GM21515 (cell line): ENCODE measurements at regions not wholly inside any gene's neighbourhood (a gene's known extent, or its start where the extent isn't known, plus 50 kb on each side); places are given as distances from the start of the nearest gene placed in this dataset.
"Not testable (repeated sequence)": the region's sequence is repeated elsewhere in the genome, so short reads cannot be mapped to it uniquely, and the experiment has no call there.

Experiments
- ATAC-seq: cut with Tn5 transposase; IDR thresholded peaks from one replicate; pipeline ENCODE4 v1.9.1; 2021; ENCODE audit not compliant: unreplicated experiment

GRCh38 chr3:15983232-15983631, 185.5 kb upstream of the ANKRD28 start:
- no peak for ATAC-seq

DNA sequence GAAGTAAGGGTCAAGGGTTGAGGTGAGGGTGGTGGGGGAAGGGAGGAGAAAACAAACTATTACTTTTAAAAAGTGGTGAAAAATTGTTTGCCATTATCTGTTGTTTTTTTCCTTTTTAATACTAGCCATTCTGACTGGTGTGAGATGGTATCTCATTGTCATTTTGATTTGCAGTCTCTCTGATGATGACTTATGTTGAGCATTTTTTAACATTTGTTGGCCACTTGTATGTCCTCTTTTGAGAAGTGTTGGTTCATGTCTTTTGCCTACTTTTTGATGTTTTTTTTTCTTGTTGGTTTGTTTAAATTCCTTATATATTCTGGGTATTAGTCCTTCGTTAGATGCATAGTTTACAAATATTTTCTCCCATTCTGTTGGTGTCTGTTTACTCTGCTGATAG, 185.9 kb upstream of the ANKRD28 start:
- no peak for ATAC-seq

GRCh38 chr3:15989419-15989818, 185.1 kb upstream of the GALNT15 start:
- ATAC-seq = no peak

- not testable (repeated sequence) for ATAC-seq
Measured at GRCh38 chr3:15993660-15994059, 180.8 kb upstream of the GALNT15 start.

- ATAC-seq = not testable (repeated sequence)
Measured at GRCh38 chr3:15996496-15996895, 178.0 kb upstream of the GALNT15 start.

- ATAC-seq = no peak
Measured at GRCh38 chr3:15997274-15997943, 177.1 kb upstream of the GALNT15 start.

DNA sequence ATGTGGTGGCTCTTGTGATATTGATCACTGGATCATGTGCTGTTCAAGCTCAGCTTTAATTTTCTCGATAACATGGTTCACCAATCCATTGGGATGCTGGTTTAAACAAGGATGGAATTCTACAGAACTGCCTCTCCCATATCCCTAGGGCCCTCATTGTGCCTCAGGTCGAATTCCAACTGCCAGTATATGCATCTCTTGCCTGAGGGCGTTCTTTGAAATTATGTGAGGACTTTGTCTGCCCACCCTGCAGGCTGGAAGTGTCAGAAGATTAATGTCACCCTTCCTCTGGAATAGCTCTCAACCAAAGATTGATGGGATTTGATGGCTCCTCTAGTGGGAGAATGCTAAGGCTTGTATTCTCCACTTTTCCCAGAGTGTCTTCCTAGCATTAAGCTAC, 175.6 kb upstream of the GALNT15 start:
- ATAC-seq = no peak

GRCh38 chr3:16004812-16005211, 169.7 kb upstream of the GALNT15 start:
- ATAC-seq = no peak

DNA sequence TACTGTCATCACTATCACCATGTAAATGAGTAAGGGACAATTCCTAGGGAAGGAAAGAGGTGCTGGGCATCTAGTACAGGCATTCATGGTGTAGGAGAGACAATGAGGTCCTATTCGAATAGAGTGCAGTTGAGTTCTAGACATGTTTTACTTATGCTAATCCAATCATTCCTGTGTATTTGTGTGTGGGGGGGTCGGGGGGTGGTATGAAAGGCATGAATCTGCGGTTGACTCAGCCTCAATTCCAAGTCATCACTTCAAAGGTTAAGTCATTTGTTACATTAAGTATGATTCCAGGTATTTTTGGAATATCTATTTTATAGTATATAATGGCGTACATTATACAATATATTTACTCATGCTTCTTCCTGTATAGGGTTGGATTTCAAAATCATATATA, 163.1 kb upstream of the GALNT15 start:
- ATAC-seq = no peak

GRCh38 chr3:16012086-16012485, 162.4 kb upstream of the GALNT15 start:
- ATAC-seq = no peak

DNA sequence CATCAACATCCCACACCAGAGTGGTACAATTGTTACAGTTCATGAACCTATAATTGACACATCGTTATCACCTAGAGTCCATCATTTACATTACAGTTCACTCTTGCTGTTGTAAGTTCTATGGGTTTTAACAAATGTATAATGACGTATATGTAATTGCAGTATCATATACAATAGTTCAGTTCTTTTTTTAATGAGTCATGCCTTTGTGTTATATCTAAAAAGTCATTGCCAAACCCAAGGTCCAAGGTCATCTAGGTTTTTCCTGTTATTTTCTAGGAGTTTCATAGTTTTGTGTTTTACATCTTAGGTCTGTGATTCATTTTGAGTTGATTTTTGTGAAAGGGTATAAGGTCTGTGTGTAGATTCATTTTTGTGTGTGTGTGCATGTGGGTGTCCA, 160.9 kb upstream of the GALNT15 start:
- no peak for ATAC-seq

DNA sequence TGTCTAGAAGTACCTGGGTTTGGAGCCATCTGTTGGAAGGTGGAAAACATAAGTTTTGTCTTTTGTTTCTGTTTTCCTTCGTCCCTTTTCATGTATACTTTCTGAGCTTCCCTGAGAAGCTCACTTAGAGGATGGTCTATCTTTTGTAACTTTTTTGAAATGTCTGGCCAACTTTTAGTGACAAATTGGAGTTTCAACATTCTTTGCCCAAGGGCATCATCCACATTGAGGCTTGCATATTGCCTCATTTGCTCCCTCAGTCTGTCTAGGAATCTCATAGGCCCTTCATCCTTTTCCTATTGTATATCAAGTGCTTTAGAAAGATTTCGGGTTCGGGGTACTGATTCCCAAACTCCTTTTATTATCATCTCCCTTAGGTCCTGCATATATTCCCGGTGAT, 152.7 kb upstream of the GALNT15 start:
- not testable (repeated sequence) for ATAC-seq

DNA sequence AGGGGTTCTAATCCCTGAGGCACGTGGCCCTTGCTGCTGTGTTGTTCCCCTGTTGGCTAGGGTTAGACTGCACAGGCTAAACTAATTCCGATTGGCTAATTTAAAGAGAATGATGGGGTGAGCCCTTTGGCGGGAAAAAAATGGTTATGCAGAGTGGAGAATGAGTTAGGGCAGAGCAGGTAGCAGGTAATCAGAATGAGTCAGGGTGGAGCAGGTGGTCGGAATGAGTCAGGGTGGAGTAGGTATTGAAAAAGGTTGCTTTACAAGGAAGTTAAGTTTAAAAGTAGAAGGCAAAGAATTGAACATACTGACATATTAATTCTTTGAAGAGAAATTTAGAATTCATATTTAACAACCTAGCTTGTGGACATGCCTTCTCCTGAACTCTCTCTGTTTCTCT, 150.6 kb upstream of the GALNT15 start:
- not testable (repeated sequence) for ATAC-seq

DNA sequence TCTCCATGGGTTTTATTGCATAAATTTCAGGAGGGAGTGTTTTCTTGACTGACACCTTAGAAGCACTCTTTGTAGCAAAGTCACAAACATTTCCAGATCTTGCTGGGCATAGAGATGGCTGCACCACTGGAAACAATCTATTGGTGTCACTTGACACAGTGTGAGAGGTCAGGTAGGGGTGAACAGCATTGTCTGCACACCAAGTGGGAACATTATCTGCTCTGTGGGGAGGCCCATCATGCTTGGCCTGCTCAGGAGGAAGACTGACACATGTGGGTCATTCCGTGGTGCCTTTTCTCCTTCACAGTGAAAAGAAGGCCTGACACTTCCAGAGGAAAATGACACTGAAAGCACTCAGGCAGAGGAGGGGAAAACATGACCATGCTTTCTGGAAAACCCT, 149.9 kb upstream of the GALNT15 start:
- ATAC-seq = no peak

GRCh38 chr3:16026753-16027152, 147.7 kb upstream of the GALNT15 start:
- no peak for ATAC-seq

- no peak for ATAC-seq
Measured at GRCh38 chr3:16028604-16029003, 145.9 kb upstream of the GALNT15 start.

- ATAC-seq = no peak
Measured at GRCh38 chr3:16030342-16030741, 144.1 kb upstream of the GALNT15 start.

- ATAC-seq = no peak
Measured at GRCh38 chr3:16031434-16031833, 143.0 kb upstream of the GALNT15 start.

DNA sequence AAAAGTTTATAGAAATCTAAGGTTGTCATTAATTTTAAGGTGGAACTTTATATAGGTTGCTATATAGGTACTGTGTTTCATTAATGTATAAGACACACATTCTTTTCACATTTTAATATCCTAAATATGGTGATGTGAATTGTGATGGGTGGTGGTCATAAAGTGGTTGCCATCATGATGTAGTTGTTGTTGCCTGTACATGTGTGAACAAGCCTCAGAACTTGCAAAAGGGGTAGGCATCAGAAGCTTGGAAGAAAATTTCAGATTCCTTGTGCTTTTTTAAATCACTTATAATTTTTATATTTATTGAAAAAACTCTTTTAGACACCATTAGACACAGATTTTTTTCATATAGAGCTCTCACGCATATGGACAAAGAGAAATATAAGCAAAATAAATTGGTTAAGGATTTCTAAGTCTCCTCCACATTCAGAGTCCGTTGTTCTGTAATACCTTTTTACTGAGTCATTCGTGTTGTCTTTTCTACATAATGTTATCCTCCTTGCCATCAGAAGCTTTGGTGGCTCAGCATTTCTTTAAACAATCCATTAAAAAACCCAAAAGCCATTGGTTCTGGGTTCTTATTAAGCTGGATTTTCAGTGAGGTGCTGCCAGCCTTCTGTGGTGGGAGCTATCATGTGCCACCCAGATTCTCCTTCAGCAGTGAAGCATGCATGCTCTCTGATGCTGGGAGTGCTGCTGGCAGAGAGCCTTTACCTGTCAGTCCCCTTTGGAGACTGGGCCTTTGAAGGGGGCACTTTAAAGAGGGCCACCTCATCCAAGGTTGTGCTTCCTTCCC, 140.4 kb upstream of the GALNT15 start:
- no peak for ATAC-seq

GRCh38 chr3:16040991-16041390, 133.5 kb upstream of the GALNT15 start:
- ATAC-seq = no peak

DNA sequence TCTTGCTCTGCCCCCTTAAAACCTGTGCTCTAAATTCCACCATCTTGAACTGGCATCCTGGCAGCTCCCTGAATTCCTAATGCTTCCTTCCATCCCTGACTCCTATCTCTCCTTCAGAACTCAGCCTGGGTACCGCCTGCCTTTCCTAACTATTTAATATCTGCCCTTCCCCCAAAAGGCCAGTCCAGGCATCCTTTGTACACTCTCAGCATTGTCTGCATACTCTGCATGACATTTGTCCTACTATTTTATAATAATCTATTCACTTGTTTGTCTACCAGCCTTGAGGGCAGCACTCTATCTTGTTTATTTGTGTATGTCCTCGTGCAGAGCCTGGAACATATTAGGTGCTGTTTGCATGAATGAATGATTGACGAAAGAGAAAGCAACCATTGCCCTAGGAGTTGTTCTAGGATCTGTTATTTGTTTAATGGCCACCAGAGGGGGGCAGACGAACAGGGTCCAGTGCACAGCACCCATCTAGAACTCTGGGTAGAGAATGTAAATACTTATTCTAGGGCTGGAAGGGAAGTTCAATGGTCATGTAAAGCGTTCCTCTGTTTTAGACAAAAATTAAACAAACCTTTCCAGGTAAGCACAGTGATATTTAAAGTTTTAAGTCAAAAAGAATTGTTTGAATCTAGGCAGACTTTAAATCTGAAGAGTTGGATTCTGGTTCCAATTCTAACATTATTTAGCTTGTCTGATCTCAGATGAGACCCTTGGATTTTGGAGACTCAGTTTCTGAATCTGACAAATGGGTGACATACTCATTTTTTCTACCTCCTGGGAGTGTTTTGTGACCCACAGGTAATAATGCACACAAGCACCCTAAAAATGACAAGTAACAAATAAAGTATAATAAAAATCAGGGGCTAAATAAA, 125.8 kb upstream of the GALNT15 start:
- peak; percentile 98 for ATAC-seq
